Stomach (tissue), 8 donors: ENCODE measurements at regions not wholly inside any gene's neighbourhood (a gene's known extent, or its start where the extent isn't known, plus 50 kb on each side); places are given as distances from the start of the nearest gene placed in this dataset.
"Not testable (repeated sequence)": the region's sequence is repeated elsewhere in the genome, so short reads cannot be mapped to it uniquely, and the experiment has no call there.

Experiments
- DNase-seq, 2 donors: peaks; one replicate each; pipeline versions ENCODE4 v3.0.0 to v3.0.0-alpha.2; 2013 to 2019
- H3K27ac ChIP-seq, 5 donors: fragments of 200-600 bp in 4 of 5; sonication (generic) in 4 of 5; one replicate each; pipeline ENCODE4 v1.5.1; 2013 to 2019; ENCODE audit warnings: mild to moderate bottlenecking in 1 of 5, moderate library complexity in 1 of 5
- H3K27me3 ChIP-seq, 3 donors: fragments of 200-600 bp; sonication (generic); one replicate each; pipeline ENCODE4 v1.5.1; 2017 to 2019; ENCODE audit warnings: mixed run types in 1 of 3
- H3K36me3 ChIP-seq, 4 donors: fragments of 200-600 bp; sonication (generic); 1 replicate in 3 of 4; 2 replicates in 1 of 4; pipeline ENCODE4 v1.5.1; 2016 to 2019
- H3K4me1 ChIP-seq, 4 donors: fragments of 200-600 bp; sonication (generic); one replicate each; pipeline ENCODE4 v1.5.1; 2016 to 2019
- H3K4me3 ChIP-seq, 4 donors: fragments of 200-600 bp; sonication (generic) in 3 of 4; one replicate each; pipeline ENCODE4 v1.5.1; 2016 to 2019; ENCODE audit warnings: mild to moderate bottlenecking in 1 of 4
- H3K9me3 ChIP-seq, 4 donors: fragments of 200-600 bp; sonication (generic); one replicate each; pipeline ENCODE4 v1.5.1; 2016 to 2019
- EP300 ChIP-seq: sonication (generic); formaldehyde crosslinking; IDR thresholded peaks from one replicate; pipeline ENCODE4 v1.6.1; 2017; ENCODE audit warnings: antibody characterized with exemption
- POLR2A ChIP-seq, 4 donors: fragments of 450-650 bp; IDR thresholded peaks; one replicate each; pipeline ENCODE4 v1.6.1; 2016; ENCODE audit warnings: antibody characterized with exemption in 4 of 4, control low read depth in 2 of 4, mild to moderate bottlenecking in 1 of 4, moderate library complexity in 1 of 4
- POLR2AphosphoS5 ChIP-seq, 3 donors: sonication (generic); formaldehyde crosslinking; IDR thresholded peaks; one replicate each; pipeline ENCODE4 v1.6.1; 2016; ENCODE audit warnings: antibody characterized with exemption in 3 of 3
- WGBS, 5 donors: extraction: QIAGEN DNeasy Blood & Tissue Kit in 3 of 5; methylation state at CpG; one replicate each; pipeline versions ENCODE4 v1.1.5 to v1.1.7; 2013 to 2018; 5-methylcytosine and 5-hydroxymethylcytosine counted together
- intact Hi-C: fragments of 100-400 bp; cut with DNase I; formaldehyde crosslinking; loops from one replicate; pipeline ENCODE4 v1.15.1; 2023; ENCODE audit warnings: low total_unique reads
- TF ChIP-seq, protein P1 (sequence below), 7 experiments: fragments of 450-650 bp in 4 of 7; fragments of 200-600 bp in 3 of 7; sonication (generic) in 3 of 7; IDR thresholded peaks; one replicate each; pipeline ENCODE4 v1.5.1; 2016 to 2019; ENCODE audit warnings: antibody characterized with exemption in 7 of 7, control low read depth in 2 of 7, mild to moderate bottlenecking in 1 of 7
- donor health status: healthy with polysubstance abuse.
- donor health status: Bipolar disorder and iron deficiency.
- donor health status: healthy.

DNA sequence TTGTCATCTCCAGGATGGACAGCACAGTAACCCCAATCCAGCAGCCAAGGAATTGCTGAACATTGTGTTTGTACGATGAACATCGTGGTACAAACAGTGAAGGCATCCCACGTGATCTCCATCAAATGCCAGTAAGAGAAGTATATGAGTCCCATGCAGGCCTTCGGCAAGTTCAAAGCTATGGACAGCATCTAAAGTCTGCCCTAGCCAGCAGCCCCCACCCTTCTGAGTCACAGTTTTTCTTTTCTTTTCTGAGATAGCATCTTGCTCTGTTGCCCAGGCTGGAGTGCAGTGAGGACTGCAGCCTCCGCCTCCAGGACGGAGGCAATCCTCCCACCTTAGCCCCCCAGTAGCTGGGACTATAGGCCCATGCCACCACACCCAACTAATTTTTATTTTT, 71.0 kb upstream of the SRD5A2 start:
- 95 to 97% (median 96%) methylated on average over 6 of the region's 6 CpGs for WGBS, 5 donors
- no peak for DNase-seq
- Histone ChIP-seq H3K27ac (no peak overlapping the region), H3K9me3 (no peaks in the 10 kb centered on the region), H3K4me1 (no peaks in the 10 kb centered on the region), H3K4me3 (no peak overlapping the region), H3K27me3 (no peaks in the 10 kb centered on the region), H3K36me3 (no peaks in the 10 kb centered on the region)
- TF ChIP-seq EP300 (no peak), POLR2AphosphoS5 (IDR thresholded peaks at IDR 0.05) (no peak), POLR2A (IDR thresholded peaks at IDR 0.05) (no peak)
- TF ChIP-seq, protein P1, sequence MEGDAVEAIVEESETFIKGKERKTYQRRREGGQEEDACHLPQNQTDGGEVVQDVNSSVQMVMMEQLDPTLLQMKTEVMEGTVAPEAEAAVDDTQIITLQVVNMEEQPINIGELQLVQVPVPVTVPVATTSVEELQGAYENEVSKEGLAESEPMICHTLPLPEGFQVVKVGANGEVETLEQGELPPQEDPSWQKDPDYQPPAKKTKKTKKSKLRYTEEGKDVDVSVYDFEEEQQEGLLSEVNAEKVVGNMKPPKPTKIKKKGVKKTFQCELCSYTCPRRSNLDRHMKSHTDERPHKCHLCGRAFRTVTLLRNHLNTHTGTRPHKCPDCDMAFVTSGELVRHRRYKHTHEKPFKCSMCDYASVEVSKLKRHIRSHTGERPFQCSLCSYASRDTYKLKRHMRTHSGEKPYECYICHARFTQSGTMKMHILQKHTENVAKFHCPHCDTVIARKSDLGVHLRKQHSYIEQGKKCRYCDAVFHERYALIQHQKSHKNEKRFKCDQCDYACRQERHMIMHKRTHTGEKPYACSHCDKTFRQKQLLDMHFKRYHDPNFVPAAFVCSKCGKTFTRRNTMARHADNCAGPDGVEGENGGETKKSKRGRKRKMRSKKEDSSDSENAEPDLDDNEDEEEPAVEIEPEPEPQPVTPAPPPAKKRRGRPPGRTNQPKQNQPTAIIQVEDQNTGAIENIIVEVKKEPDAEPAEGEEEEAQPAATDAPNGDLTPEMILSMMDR (IDR thresholded peaks at IDR 0.05) = no peak
- intact Hi-C loops = no loop called here

DNA sequence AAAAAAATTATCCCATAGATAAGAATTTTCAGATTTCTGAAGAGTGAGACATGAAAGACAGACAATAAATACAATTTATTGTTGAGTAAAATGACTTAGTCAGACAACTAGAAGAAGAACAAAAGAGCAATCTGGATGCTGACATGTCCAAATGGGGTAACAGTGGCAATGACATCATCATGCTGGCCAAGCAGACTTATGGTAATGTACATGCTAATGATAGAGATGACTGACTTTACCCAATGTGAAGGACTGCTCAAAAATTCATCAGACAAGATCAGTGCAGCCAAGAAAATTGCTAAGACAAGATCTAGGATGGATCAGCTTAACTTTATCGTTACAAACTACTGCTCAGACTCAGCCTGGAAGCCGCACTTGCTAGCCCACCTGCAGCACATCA, 70.5 kb upstream of the SRD5A2 start:
- 90 to 100% (median 94%) methylated on average over 2 of the region's 2 CpGs for WGBS, 5 donors

GRCh38 chr2:31644551-31644950, 63.8 kb upstream of the SRD5A2 start:
- WGBS, 5 donors = 65 to 83% (median 73%) methylated on average over 5 of the region's 5 CpGs
- intact Hi-C loops = no loop called here
- Histone ChIP-seq H3K27me3 (no peaks in the 10 kb centered on the region), H3K27ac (no peak overlapping the region), H3K9me3 (no peaks in the 10 kb centered on the region), H3K4me3 (no peak overlapping the region), H3K4me1 (no peaks in the 10 kb centered on the region), H3K36me3 (no peaks in the 10 kb centered on the region)
- no peak for TF ChIP-seq POLR2A (IDR thresholded peaks at IDR 0.05)
- no peak for DNase-seq

More for the DNA sequence above, 70.5 kb upstream of the SRD5A2 start:
- H3K9me3 ChIP-seq = no peaks in the 10 kb centered on the region
- intact Hi-C loops = no loop called here
- H3K4me3 ChIP-seq = no peak overlapping the region
- no peak overlapping the region for H3K27ac ChIP-seq
- H3K36me3 ChIP-seq = no peaks in the 10 kb centered on the region
- no peak for TF ChIP-seq POLR2AphosphoS5 (IDR thresholded peaks at IDR 0.05)
- no peak for TF ChIP-seq POLR2A (IDR thresholded peaks at IDR 0.05)
- TF ChIP-seq, protein P1 (IDR thresholded peaks at IDR 0.05) = no peak
- TF ChIP-seq EP300 = no peak
- H3K4me1 ChIP-seq = no peaks in the 10 kb centered on the region
- no peak for DNase-seq
- no peaks in the 10 kb centered on the region for H3K27me3 ChIP-seq

DNA sequence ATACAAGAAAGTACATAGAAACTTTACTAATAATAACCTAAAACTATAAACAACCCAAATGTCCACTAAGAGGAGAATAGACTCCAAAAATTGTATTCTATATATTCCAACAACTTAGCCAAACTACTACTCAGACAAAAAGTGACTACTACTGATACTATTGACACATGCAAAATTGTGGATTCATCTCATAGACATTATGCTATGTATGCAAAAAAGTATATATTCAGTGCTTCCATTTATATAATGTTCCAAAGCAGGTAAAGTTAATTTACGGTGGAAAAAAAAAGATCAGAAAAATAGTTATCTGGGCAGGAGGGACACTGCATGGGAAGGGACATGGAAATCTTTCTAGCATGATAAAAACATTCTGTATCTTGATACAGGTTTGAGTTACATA, 62.0 kb upstream of the SRD5A2 start:
- TF ChIP-seq, protein P1 (IDR thresholded peaks at IDR 0.05) = no peak
- TF ChIP-seq POLR2AphosphoS5 (IDR thresholded peaks at IDR 0.05) = no peak
- TF ChIP-seq POLR2A (IDR thresholded peaks at IDR 0.05) = no peak
- no peak for TF ChIP-seq EP300
- H3K36me3 ChIP-seq = no peaks in the 10 kb centered on the region
- DNase-seq = no peak
- no peaks in the 10 kb centered on the region for H3K27me3 ChIP-seq
- H3K9me3 ChIP-seq = no peaks in the 10 kb centered on the region
- H3K27ac ChIP-seq = no peak overlapping the region
- intact Hi-C loops = no loop called here
- no peaks in the 10 kb centered on the region for H3K4me1 ChIP-seq
- H3K4me3 ChIP-seq = no peak overlapping the region
- 91 to 96% (median 93%) methylated on average over 1 of the region's 1 CpG for WGBS, 5 donors

DNA sequence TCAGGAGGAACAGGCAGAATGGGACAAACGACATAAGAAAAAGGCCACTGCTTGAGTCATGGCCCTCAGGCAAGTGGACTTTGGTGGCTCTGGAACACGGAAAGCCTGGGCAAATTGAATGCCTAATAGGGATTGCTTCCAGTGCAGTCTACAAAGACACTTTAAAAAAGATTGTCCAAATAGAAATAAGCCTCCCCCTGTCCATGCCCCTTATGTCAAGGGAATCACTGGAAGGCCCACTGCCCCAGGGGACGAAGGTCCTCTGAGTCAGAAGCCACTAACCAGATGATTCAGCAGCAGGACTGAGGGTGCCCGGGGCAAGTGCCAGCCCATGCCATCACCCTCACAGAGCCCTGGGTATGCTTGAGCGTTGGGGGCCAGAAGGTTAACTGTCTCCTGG, 51.5 kb upstream of the SRD5A2 start:
- H3K9me3 ChIP-seq = peaks cover 0 to 12% (median 0%) of the 10 kb centered on the region in 4 donors
- H3K27me3 ChIP-seq, DNase-seq, H3K4me1 ChIP-seq, H3K27ac ChIP-seq, intact Hi-C loops, H3K4me3 ChIP-seq, H3K36me3 ChIP-seq: not testable (repeated sequence)
- 48 to 72% (median 68%) methylated on average over 4 to 5 of the region's 5 CpGs for WGBS, 5 donors
